ENCODE measurements at regions not wholly inside any gene's neighbourhood (a gene's known extent, or its start where the extent isn't known, plus 50 kb on each side); places are given as distances from the start of the nearest gene placed in this dataset.

GRCh38 chr4:62622089-62622488 is 1422.0 kb downstream of the ADGRL3 start:
- in situ Hi-C loops (cut with HindIII; ENCODE audit: extremely low pct_ligation_motif_present, low pct_unique_long_range_greater_than_20kb), result no loop called here
- POLR2A ChIA-PET, result no interaction called here
- no peak for FAIRE-seq

More at GRCh38 chr4:62622089-62622488, 1422.0 kb downstream of the ADGRL3 start:
- H3K4me2 ChIP-seq (ENCODE audit: low read depth, low read length), result no peak overlapping the region
- H2AFZ ChIP-seq (ENCODE audit: low read length), result no peak overlapping the region
- intact Hi-C loops (cut with micrococcal nuclease; ENCODE audit: unreplicated experiment), result no loop called here
- H4K20me1 ChIP-seq (ENCODE audit: insufficient read depth, low read length), result no peaks in the 10 kb centered on the region
- ATAC-seq, result no peak
- no peaks in the 10 kb centered on the region for H3K36me3 ChIP-seq (replicated peaks in 1 of 2; ENCODE audit: control insufficient read depth in 1 of 2, insufficient read depth in 2 of 2, low read length in 2 of 2)
- DNase-seq (ENCODE audit: low spot score), result no peak
- no peaks in the 10 kb centered on the region for H3K4me1 ChIP-seq (ENCODE audit: insufficient read depth, low read length)
- TF ChIP-seq PITX1 (CRISPR knock-in tag; IDR thresholded peaks at IDR 0.05) (no peak), MIXL1 (CRISPR knock-in tag; IDR thresholded peaks at IDR 0.05) (no peak), GPN1 (CRISPR knock-in tag; IDR thresholded peaks at IDR 0.05; ENCODE audit: borderline replicate concordance) (no peak), PAX8 (CRISPR knock-in tag; IDR thresholded peaks at IDR 0.05; ENCODE audit: borderline replicate concordance) (no peak), ZNF879 (CRISPR knock-in tag; IDR thresholded peaks at IDR 0.05) (no peak), MEIS1 (CRISPR knock-in tag; IDR thresholded peaks at IDR 0.05; ENCODE audit: borderline replicate concordance) (no peak), ZZZ3 (CRISPR knock-in tag; IDR thresholded peaks at IDR 0.05; ENCODE audit: borderline replicate concordance) (no peak), THAP7 (CRISPR knock-in tag; IDR thresholded peaks at IDR 0.05) (no peak), KIAA2018 (CRISPR knock-in tag; IDR thresholded peaks at IDR 0.05; ENCODE audit: borderline replicate concordance) (no peak), CBFB (CRISPR knock-in tag; IDR thresholded peaks at IDR 0.05) (no peak), FIP1L1 (IDR thresholded peaks at IDR 0.05; ENCODE audit: borderline replicate concordance, insufficient read depth, low read depth, low read length) (no peak)
- H3K79me2 ChIP-seq (ENCODE audit: insufficient read depth, low read length), result no peaks in the 10 kb centered on the region
- CTCF ChIA-PET (ENCODE audit: low intra/inter-chr PET ratio, low total read pairs), result no interaction called here
- H3K9me3 ChIP-seq (ENCODE audit: low read length), result no peaks in the 10 kb centered on the region
- H3K4me3 ChIP-seq (replicated peaks in 1 of 3; ENCODE audit: insufficient read depth in 1 of 3, low read depth in 2 of 3, low read length in 3 of 3), result no peak overlapping the region
- H3K27me3 ChIP-seq (ENCODE audit: control insufficient read depth in 1 of 2, insufficient read depth in 2 of 2, low read length in 2 of 2), result no peaks in the 10 kb centered on the region
- no peak overlapping the region for H3K27ac ChIP-seq (ENCODE audit: extremely low read length, insufficient read depth, low read length)
- no peak overlapping the region for H3K9ac ChIP-seq (ENCODE audit: insufficient read depth, low read depth, low read length)
- BruUV-seq (replicated peaks), result no TSS peak

Data from HepG2 (cell line).